GM19397 (cell line): ENCODE measurements at regions not wholly inside any gene's neighbourhood (a gene's known extent, or its start where the extent isn't known, plus 50 kb on each side); places are given as distances from the start of the nearest gene placed in this dataset.
"Not testable (repeated sequence)": the region's sequence is repeated elsewhere in the genome, so short reads cannot be mapped to it uniquely, and the experiment has no call there.

Experiments used
- ATAC-seq: cut with Tn5 transposase; IDR thresholded peaks from one replicate; pipeline ENCODE4 v1.9.1; 2021; ENCODE audit warnings: mild to moderate bottlenecking, moderate library complexity; ENCODE audit not compliant: unreplicated experiment

DNA sequence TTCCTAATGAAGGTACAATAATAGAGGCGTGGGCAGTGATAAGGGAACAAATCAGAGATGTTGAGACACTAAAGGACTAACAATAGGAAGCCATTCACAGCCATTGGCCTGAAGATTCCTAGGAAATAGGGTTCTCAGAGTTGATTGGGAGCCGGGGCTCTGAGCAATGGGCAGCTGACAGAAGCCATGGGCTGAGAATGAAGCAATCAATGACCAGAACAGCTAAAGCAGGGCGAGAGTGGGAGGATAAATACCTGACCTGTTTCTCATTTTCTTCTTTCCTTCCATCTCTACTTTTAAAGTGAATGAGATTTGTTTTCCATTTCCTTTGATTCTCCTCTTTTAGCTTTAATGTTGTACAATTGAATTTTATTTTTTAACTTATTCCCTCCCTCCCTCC, 774.7 kb upstream of the ADGRL4 start:
- no peak for ATAC-seq

DNA sequence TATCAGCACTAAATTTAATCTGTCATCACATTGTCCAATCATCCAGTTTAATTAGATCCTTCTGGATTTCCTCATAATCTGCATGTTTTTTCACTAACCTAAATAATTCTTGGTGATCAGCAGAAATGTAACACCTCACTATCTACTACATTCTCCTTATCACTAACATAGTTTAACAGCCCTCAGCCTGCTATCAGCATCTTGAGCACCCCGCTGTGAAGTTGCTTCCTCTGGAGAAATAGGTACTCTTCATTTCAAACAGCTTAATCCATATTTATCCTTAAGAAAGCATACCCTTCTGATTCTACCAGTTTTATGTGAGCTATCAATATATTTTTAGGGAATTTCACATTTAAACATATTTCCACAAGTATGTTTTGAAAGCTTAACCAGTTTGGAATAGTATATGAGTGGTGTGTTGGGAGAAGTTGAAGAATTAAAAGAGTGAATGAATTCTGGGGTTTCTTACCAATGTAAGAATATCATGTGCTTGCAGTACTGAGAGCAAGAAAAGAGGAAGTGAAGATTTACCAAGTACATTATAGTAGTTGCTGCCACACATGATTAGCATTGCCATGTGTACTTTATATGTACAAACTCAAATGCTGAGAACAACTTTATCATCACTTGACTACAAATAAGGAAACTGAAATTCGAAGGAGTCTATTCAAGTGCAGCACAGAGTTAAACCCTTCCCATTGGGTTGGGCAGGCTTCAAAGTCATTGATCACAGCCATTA, 771.1 kb upstream of the ADGRL4 start:
- peak; percentile 100 for ATAC-seq

DNA sequence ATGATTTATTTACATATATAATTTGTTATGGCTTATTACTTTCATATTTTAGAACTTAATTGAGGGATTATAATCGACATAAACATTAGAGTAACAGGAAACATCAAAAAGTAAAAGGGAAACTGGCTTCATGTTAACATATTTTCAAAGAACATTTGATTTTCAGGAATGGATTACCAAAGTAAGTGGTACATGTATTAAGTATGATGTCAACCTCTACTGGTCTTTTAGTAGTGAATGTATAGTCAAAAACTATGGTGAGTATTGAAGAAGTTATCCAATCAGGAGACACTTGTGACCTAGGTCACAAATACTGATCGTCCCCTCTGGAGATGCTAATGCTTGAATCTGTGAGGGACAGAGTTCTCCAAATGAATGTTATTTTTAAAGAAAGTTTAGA, 768.9 kb upstream of the ADGRL4 start:
- no peak for ATAC-seq

GRCh38 chr1:79773385-79773784, 766.9 kb upstream of the ADGRL4 start:
- ATAC-seq = no peak

DNA sequence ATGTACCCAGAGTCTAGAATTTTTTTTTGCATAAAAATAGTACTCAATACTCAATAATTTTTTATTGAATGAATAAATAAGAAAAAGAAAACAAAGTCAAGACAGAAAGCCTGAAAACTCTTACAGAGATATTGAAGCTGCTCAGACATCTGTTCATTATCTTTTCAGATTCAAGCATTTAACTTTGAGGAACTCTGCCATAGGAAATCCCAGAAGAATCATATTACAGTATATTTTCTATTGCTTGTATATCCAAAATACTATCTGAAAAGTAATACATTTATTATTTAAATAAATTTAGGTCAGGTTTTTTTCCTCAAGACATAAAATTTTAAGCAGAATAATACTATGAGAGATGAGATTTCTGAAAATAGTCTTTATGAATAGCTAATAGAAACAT, 755.9 kb upstream of the ADGRL4 start:
- no peak for ATAC-seq

- no peak for ATAC-seq
These were observed 754.0 kb upstream of the ADGRL4 start for GRCh38 chr1:79760531-79760930.

- ATAC-seq = no peak
These were observed 743.1 kb upstream of the ADGRL4 start for GRCh38 chr1:79749607-79750006.

DNA sequence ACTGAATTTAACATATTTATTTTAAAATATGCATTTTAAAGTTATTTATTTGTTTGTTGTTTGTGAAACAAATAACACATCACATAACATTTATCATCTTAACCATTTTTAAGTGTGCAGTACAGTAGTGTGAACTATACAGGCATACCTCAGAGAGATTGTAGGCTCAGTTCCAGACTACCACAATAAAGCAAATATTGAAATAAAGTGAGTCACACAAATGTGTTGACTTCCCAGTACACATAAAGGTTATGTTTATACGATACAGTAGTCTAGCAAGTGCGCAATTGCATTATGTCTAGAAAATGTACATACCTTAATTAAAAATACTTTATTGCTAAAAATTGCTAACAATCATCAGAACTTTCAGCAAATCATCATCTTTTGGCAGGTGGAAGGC, 739.4 kb upstream of the ADGRL4 start:
- ATAC-seq = no peak

DNA sequence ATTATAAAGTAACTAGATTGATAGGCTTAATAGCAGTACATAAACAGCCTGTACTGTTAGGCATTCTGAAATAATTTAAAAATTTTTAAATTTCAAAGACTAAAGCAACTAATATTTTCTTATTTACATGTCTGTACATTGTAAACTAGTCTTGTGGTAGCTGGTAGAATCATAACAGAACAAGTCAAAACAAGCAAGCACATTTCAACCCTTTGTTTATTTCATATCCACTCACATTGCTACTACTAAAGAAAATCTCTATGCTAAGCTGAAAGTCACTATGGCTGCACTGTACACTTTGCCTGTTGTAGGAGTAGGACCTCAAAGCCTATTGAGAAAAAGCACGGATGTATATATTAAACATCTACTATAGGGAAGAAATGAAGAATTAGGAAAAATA, 738.2 kb upstream of the ADGRL4 start:
- no peak for ATAC-seq

DNA sequence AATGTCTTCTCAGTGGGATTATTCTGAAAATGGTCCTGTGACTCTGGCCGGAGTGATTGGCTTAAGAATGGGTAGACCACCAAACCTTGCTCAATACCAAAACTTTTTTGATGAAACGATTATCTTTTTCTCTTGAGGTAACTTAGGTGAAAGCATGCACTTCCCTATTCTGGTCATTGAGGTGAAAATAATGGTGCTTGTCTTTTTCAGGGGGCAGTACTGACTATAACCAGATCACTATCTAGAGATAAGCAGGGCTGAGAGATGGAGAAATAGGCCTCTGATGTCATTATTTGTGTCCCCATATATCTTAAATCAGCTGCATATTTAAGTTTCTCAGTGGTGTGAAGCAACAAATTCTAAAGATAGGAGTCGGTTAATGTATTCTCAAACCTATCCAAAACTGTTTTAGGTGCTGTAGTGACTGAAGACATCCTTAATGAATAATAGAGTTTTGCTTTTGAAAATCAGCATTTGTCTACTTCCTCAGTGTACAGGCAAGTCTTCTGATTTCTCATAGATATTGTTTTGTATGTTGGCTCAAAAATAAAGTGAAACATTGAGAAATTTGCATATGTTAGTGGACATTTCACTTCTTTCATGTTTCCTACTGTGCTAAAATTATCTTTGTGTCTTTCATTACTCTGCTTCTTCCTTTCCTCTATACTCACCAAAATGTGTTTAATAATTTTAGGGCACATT, 735.3 kb upstream of the ADGRL4 start:
- peak; percentile 94 for ATAC-seq

- no peak for ATAC-seq
These were observed 731.6 kb upstream of the ADGRL4 start for GRCh38 chr1:79738101-79738500.

- no peak for ATAC-seq
These were observed 730.7 kb upstream of the ADGRL4 start for GRCh38 chr1:79737193-79737592.

- ATAC-seq = no peak
These were observed 726.4 kb upstream of the ADGRL4 start for GRCh38 chr1:79732950-79733349.

DNA sequence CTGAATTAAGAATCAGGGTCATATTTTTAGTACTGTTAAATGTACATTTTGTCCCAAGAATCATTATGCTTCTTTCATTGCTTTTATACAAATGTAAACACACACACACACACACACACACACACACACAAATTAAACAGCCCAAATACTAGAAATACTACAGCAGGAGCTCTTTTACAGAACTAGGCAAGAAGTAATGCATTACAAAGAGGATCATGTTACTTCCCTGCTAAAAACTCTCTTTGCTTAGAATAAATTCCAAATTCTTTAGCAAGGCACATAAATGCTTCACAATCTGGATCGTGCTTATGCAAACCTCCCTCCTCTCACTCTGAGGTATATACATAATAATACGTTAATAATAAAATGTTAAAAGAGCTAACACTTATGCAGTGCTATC, 720.4 kb upstream of the ADGRL4 start:
- ATAC-seq = no peak

- ATAC-seq = no peak
These were observed 719.8 kb upstream of the ADGRL4 start for GRCh38 chr1:79726321-79726720.

- ATAC-seq = no peak
These were observed 709.9 kb upstream of the ADGRL4 start for GRCh38 chr1:79716447-79716846.

- ATAC-seq = no peak
These were observed 708.1 kb upstream of the ADGRL4 start for GRCh38 chr1:79714664-79715063.

DNA sequence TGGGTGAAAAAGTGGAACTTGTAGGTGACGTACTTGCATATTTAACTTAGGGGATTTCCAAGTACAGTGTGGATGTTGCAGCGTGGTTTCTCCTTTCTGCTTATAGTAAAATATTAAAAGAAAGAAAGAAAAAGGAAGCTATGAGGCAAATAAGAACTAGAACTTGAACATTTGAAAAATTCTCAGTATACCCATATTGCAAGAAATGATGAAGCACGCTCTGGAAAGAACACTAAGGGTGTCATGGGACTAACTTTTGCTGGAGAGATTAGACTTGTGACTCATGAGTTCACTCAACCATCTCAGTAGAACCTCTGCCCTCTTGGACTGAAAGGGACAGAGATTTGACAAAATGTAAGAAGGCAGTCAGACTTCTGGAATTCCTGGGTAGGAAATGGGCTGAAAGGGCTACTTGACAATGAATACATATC, 704.5 kb upstream of the ADGRL4 start:
- peak; percentile 88 for ATAC-seq

GRCh38 chr1:79708646-79709265, 702.2 kb upstream of the ADGRL4 start:
- ATAC-seq = no peak

- no peak for ATAC-seq
These were observed 698.7 kb upstream of the ADGRL4 start for GRCh38 chr1:79705218-79705617.

DNA sequence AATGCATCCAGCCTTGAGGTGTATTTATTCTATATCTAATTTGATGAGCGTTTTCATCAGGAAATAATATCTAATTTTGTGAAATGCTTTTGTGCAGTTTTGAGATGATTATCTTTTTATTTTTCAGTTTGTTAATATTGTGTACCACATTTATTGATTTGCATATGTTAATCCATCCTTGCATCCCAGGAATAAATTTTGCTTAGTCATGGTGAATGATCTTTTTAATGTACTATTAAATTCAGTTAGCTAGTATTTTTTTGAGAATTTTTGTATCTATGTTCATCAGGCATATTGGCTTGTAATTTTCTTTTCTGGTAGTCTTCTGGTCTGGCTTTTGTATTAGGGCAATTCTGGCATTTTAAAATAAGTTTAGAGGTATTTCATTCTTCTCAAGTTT, 697.5 kb upstream of the ADGRL4 start:
- ATAC-seq = no peak

DNA sequence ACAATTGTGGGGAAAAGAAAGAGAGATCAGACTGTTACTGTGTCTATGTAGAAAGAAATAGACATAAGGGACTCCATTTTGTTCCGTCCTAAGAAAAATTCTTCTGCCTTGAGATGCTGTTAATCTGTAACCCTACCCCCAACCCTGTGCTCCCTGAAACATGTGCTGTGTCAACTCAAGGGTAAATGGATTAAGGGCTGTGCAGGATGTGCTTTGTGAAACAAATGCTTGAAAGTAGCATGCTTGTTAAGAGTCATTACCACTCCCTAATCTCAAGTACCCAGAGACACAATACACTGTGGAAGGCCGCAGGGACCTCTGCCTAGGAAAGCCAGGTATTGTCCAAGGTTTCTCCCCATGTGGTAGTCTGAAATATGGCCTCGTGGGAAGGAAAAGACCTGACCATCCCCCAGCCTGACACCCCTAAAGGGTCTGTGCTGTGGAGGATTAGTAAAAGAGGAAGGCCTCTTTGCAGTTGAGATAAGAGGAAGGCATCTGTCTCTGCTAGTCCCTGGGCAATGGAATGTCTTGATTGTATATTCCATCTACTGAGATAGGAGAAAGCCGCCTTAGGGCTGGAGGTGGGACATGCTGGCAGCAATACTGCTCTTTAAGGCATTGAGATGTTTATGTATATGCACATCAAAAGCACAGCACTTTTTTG, 695.9 kb upstream of the ADGRL4 start:
- ATAC-seq = not testable (repeated sequence)
